ENCODE measurements at regions not wholly inside any gene's neighbourhood (a gene's known extent, or its start where the extent isn't known, plus 50 kb on each side); places are given as distances from the start of the nearest gene placed in this dataset.

- no peak for DNase-seq
- intact Hi-C loops (cut with DNase I) = loop anchor here (5.0 kb wide), 1 partner anchor 109 kb away; no protein-coding TSS in a partner anchor
- no peak for ATAC-seq (ENCODE audit: poor library complexity)
Observed at GRCh38 chr1:5638582-5638981, 353.6 kb downstream of the NPHP4 start.

DNA sequence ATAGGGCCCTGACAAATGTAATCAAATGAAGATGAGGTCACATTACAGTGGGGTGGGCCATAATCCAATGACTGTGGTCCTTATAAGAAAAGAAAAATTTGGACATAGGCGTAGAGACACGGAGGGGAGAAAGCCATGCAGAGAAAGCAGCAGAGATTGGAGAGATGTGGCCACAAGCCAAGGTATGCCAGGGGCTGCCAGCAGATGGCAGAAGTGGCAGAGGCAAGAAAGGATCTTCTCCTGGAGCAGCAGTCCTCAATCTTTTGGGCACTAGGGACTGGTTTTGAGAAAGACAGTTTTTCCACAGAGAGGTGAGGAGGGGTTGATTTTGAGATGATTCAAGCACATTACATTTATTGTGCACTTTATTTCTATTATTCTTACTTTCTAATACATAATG is 355.1 kb downstream of the NPHP4 start:
- intact Hi-C loops (cut with DNase I) = loop anchor here (5.0 kb wide), 1 partner anchor 110 kb away; no protein-coding TSS in a partner anchor
- DNase-seq = no peak
- no peak for ATAC-seq (ENCODE audit: poor library complexity)

DNA sequence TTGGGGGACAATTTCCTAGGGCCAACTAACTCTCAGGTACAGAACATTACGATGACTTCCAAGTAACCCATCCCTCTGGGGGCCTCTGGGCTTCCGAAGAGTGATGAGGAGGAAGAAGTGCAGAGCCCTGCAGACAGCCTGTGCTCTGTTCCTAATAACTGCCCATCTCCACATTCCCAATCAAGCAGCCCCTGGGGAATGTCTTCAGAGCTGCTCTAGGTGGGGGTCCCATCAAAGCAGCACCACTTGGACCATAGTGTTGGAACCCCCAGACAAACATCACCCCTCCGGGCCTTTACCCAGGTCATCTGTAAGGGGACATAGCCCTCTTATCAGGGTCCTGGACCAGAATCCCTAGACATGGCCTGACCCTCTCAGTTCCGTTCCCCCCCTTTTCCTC is 357.3 kb downstream of the NPHP4 start:
- intact Hi-C loops (cut with DNase I) = loop anchor here (5.0 kb wide), 1 partner anchor 112 kb away; no protein-coding TSS in a partner anchor
- ATAC-seq (ENCODE audit: poor library complexity) (no peak), DNase-seq (no peak)

- intact Hi-C loops (cut with DNase I) = no loop called here
- no peak for DNase-seq
- ATAC-seq (ENCODE audit: poor library complexity) = no peak
Observed at GRCh38 chr1:5632814-5633213, 359.4 kb downstream of the NPHP4 start.

DNA sequence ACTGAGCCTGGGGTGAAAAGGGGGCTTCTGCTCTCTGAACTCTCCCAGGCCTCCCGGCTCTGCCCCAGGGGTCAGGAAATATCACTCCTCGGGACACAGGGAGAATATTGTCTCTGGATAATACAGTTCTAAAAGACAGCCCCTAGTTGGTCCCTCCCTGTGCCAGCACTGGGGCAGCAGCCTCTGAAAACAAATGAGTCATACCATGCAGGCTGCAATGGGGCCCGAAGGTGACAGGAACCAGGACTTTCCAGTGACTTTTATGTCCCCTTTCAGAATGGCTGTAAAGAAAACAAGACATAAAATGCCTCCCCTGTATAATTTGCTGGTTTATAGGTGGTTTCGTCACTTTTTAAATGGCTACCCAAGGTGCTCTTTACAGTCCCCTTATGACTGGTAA is 360.0 kb downstream of the NPHP4 start:
- DNase-seq (no peak), ATAC-seq (ENCODE audit: poor library complexity) (no peak)
- intact Hi-C loops (cut with DNase I) = no loop called here

GRCh38 chr1:5628416-5628815 is 363.8 kb downstream of the NPHP4 start:
- intact Hi-C loops (cut with DNase I) = no loop called here

GRCh38 chr1:5623399-5623798 is 368.8 kb downstream of the NPHP4 start:
- DNase-seq (no peak), ATAC-seq (ENCODE audit: poor library complexity) (no peak)
- intact Hi-C loops (cut with DNase I) = no loop called here

More at GRCh38 chr1:5628416-5628815, 363.8 kb downstream of the NPHP4 start:
- DNase-seq (no peak), ATAC-seq (ENCODE audit: poor library complexity) (no peak)

DNA sequence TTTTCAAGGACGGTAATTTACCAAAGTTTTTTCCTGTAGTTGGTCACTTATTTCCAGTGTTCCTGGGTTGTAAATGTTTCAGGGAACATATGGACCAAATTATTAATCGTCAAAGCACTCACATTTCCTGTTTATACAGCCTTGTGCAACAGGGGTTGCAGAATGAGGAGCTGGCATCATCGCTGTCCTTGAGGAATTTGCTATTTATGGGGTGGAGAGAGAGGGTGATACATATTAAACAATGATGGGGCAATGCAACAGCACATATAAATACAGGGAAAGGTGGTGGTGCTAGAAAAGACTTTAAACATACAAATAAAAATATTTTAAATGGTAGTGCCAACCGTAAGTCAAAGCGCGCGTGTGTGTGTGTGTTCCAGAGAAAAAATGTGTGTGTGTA is 369.8 kb downstream of the NPHP4 start:
- DNase-seq (no peak), ATAC-seq (ENCODE audit: poor library complexity) (no peak)
- intact Hi-C loops (cut with DNase I) = no loop called here

DNA sequence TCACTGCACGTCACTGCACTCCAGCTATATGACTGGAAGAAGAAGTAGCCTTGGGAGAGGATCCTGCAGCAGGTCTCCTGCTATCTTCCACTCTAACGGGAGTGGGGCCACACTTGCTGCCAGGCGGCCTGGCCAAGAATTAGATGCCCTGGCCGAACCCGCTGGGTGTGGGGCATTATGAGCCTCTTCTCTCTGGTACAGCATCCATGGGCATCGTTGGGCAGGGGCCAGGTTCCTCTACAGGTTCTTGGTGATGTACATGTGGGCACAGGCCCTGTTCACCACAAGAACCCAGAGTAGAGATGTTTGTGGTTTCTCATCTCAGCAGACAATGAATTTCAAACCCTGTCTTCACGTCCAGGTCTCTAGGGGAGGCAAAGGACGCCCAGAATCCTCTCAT is 370.5 kb downstream of the NPHP4 start:
- intact Hi-C loops (cut with DNase I) = no loop called here
- DNase-seq = no peak
- no peak for ATAC-seq (ENCODE audit: poor library complexity)

DNA sequence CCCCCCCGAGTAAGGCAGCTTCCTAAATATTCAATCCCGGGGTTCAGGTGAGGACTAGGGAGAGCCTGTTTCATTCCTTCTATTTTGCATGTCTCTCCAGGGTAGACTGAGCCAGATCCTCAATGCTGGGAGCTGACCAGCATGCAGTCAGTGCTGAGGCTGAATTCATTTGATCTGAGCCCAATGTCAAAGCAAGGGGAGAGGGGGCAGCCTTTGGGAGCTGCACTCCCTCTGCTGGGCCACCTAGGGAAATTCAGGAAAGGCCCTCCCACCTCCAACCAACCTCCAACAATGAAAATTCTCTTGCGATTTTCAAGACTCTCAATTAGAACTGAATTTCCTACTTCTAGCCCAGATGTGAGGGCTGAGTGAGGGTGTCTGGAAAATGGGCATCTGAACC is 371.2 kb downstream of the NPHP4 start:
- intact Hi-C loops (cut with DNase I) = no loop called here
- no peak for ATAC-seq (ENCODE audit: poor library complexity)

DNA sequence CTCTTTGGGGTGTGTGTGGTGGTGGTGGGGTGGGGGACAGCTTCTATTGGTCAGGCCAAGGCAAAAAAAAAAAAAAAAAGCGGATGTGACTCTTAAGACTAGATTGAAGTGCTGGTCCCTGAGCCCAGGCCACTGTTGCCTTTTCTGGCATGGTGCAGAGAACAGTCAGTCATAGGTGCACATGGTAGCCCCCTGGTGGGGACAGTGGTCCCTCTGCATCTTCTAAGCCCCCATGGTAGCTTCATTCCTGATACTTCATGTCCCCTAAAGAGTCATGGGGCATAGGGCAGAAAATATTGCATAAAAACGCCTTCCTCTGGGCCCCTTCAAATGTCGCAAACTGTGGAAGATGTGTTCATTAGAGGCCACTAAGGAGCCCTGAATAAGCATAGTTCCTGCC is 371.8 kb downstream of the NPHP4 start:
- intact Hi-C loops (cut with DNase I) = no loop called here
- ATAC-seq (ENCODE audit: poor library complexity) = no peak
- no peak for DNase-seq

More for the DNA sequence above, 371.2 kb downstream of the NPHP4 start:
- DNase-seq = no peak

- intact Hi-C loops (cut with DNase I) = no loop called here
- ATAC-seq (ENCODE audit: poor library complexity) (no peak), DNase-seq (no peak)
Observed at GRCh38 chr1:5619469-5619868, 372.8 kb downstream of the NPHP4 start.

- intact Hi-C loops (cut with DNase I) = no loop called here
- ATAC-seq (ENCODE audit: poor library complexity) (no peak), DNase-seq (no peak)
Observed at GRCh38 chr1:5617546-5617945, 374.7 kb downstream of the NPHP4 start.

GRCh38 chr1:5617179-5617520 is 375.1 kb downstream of the NPHP4 start:
- ATAC-seq (ENCODE audit: poor library complexity) (no peak), DNase-seq (no peak)
- intact Hi-C loops (cut with DNase I) = no loop called here

- no peak for ATAC-seq (ENCODE audit: poor library complexity)
- no peak for DNase-seq
Observed at GRCh38 chr1:5616366-5617178, 375.7 kb downstream of the NPHP4 start.

GRCh38 chr1:5615076-5615475 is 377.1 kb downstream of the NPHP4 start:
- intact Hi-C loops (cut with DNase I) = no loop called here

More at GRCh38 chr1:5616366-5617178, 375.7 kb downstream of the NPHP4 start:
- intact Hi-C loops (cut with DNase I) = no loop called here

GRCh38 chr1:5613900-5614299 is 378.3 kb downstream of the NPHP4 start:
- intact Hi-C loops (cut with DNase I) = no loop called here
- ATAC-seq (ENCODE audit: poor library complexity) (no peak), DNase-seq (no peak)

More at GRCh38 chr1:5615076-5615475, 377.1 kb downstream of the NPHP4 start:
- DNase-seq (no peak), ATAC-seq (ENCODE audit: poor library complexity) (no peak)

GRCh38 chr1:5611851-5612250 is 380.4 kb downstream of the NPHP4 start:
- no peak for ATAC-seq (ENCODE audit: poor library complexity)

DNA sequence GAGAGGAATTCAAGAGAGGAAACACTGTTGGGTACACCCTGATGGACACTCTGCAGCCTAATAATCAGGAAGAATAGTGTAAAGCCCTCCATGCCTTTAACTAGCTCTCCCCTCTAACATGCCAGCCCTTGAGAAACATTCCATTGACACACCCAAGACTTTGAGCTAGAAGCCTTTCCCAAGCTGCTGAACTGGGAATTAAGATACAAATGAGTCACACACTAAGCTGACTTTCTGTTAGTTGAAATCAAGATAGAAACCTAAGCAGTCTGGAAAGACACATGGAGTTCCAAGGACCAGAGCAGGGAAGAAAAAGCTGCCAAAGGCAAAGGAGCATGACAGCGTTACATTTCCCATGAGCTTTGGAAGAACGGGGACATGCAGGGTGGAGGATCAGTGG is 380.8 kb downstream of the NPHP4 start:
- intact Hi-C loops (cut with DNase I) = no loop called here
- DNase-seq (no peak), ATAC-seq (ENCODE audit: poor library complexity) (no peak)

More at GRCh38 chr1:5611851-5612250, 380.4 kb downstream of the NPHP4 start:
- no peak for DNase-seq
- intact Hi-C loops (cut with DNase I) = no loop called here

DNA sequence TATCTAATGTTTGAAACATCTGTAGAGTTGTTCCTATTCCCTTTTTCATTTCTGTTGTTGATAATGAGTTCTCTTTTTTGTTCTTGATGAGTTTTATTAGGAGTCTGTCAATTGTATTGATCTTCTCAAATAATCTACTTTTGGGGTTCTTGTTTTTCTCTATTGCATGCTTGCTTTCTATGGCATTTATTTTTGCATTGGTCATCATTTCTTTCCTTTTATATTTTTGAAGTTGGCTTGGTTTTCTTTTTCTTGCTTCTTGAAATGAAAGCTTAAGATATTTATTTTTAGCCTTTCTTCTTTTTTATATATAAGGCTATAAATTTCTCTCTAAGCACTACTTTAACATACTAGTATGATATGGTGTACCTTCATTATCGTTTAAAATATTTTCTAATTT is 381.8 kb downstream of the NPHP4 start:
- DNase-seq = no peak
- intact Hi-C loops (cut with DNase I) = no loop called here
- ATAC-seq (ENCODE audit: poor library complexity) = no peak
